MCF 10A (cell line): ENCODE measurements at regions not wholly inside any gene's neighbourhood (a gene's known extent, or its start where the extent isn't known, plus 50 kb on each side); places are given as distances from the start of the nearest gene placed in this dataset.

Source experiments
- BruUV-seq: library from RNA; stranded (reverse); fragments of 400-500 nt; replicated peaks from 2 replicates; lab custom pipeline; 2021; lab: Mats Ljungman, UMichigan
- CTCF ChIA-PET: fragments of 300-600 bp; sonication (Branson Sonifier 250); formaldehyde crosslinking; extraction: SDS; loops from one replicate; lab custom pipeline; 2021; ENCODE audit warnings: antibody characterized with exemption, inconsistent platforms; lab: Yijun Ruan, JAX
- POLR2A ChIA-PET: fragments of 300-600, 350-650 bp; sonication (Branson Sonifier 250); formaldehyde crosslinking; extraction: SDS; loops from one replicate; lab custom pipeline; 2020; ENCODE audit warnings: antibody characterized with exemption, inconsistent platforms; lab: Yijun Ruan, JAX
- DNase-seq: peaks from one replicate; pipeline ENCODE4 v3.0.0-alpha.2; 2018; ENCODE audit not compliant: unreplicated experiment
- H3K27ac Mint-ChIP-seq: one replicate; pipeline ENCODE4 v1.8.0; 2022; ENCODE audit warnings: mild to moderate bottlenecking, low read depth, mixed read lengths; ENCODE audit not compliant: unreplicated experiment
- H3K27me3 Mint-ChIP-seq: one replicate; pipeline ENCODE4 v1.8.0; 2022; ENCODE audit warnings: mixed read lengths; ENCODE audit not compliant: insufficient read depth, unreplicated experiment
- H3K36me3 Mint-ChIP-seq: one replicate; pipeline ENCODE4 v1.8.0; 2022; ENCODE audit warnings: mild to moderate bottlenecking, moderate library complexity, mixed read lengths; ENCODE audit not compliant: insufficient read depth, unreplicated experiment
- H3K4me1 Mint-ChIP-seq: one replicate; pipeline ENCODE4 v1.8.0; 2022; ENCODE audit warnings: mixed read lengths; ENCODE audit not compliant: insufficient read depth, unreplicated experiment
- H3K4me3 Mint-ChIP-seq: one replicate; pipeline ENCODE4 v1.8.0; 2022; ENCODE audit warnings: mild to moderate bottlenecking, moderate library complexity, mixed read lengths; ENCODE audit not compliant: unreplicated experiment
- H3K9me3 Mint-ChIP-seq: one replicate; pipeline ENCODE4 v1.8.0; 2022; ENCODE audit warnings: mixed read lengths; ENCODE audit not compliant: unreplicated experiment
- CTCF ChIP-seq: fragments of 200-600 bp; IDR thresholded peaks from one replicate; pipeline ENCODE4 v1.8.0; 2022; ENCODE audit warnings: antibody characterized with exemption, mild to moderate bottlenecking; ENCODE audit not compliant: unreplicated experiment
- intact Hi-C: fragments of 100-400 bp; cut with micrococcal nuclease; formaldehyde crosslinking; loops from 2 replicates; pipeline ENCODE4 v1.14.1; 2022

GRCh38 chr1:63714482-63714760, 59.4 kb upstream of the ROR1 start:
- CTCF ChIA-PET: interaction anchor here (0.6 to 1.0 kb wide), 3 partner anchors 59 to 525 kb away, joined by 3 to 5 read pairs (median 3); no protein-coding TSS in a partner anchor
- Mint-ChIP-seq H3K36me3 (no peaks in the 10 kb centered on the region), H3K27me3 (no peaks in the 10 kb centered on the region), H3K9me3 (no peaks in the 10 kb centered on the region), H3K4me1 (peaks cover 8% of the 10 kb centered on the region), H3K4me3 (no peak overlapping the region), H3K27ac (peak overlapping the region; percentile 28)
- no peak for TF ChIP-seq CTCF
- POLR2A ChIA-PET: interaction anchor here (0.7 kb wide), 1 partner anchor 449 kb away, joined by 3 read pairs; no protein-coding TSS in a partner anchor
- intact Hi-C loops: no loop called here
- no peak for DNase-seq
- no TSS peak for BruUV-seq

- no peak overlapping the region for H3K27ac Mint-ChIP-seq
- no peaks in the 10 kb centered on the region for H3K9me3 Mint-ChIP-seq
- ChIA-PET POLR2A (no interaction called here), CTCF (interaction anchor here (1.2 kb wide), 1 partner anchor 26 kb away, joined by 3 read pairs; no protein-coding TSS in a partner anchor)
- intact Hi-C loops: no loop called here
- H3K27me3 Mint-ChIP-seq: no peaks in the 10 kb centered on the region
- no peak for DNase-seq
- no peak for TF ChIP-seq CTCF
- H3K4me1 Mint-ChIP-seq: peaks cover 8% of the 10 kb centered on the region
- BruUV-seq: no TSS peak
- H3K36me3 Mint-ChIP-seq: no peaks in the 10 kb centered on the region
- H3K4me3 Mint-ChIP-seq: no peak overlapping the region
Observed at GRCh38 chr1:63717511-63718065, 56.2 kb upstream of the ROR1 start.

GRCh38 chr1:63718541-63718970, 55.3 kb upstream of the ROR1 start:
- Mint-ChIP-seq H3K36me3 (no peaks in the 10 kb centered on the region), H3K4me3 (no peak overlapping the region), H3K9me3 (no peaks in the 10 kb centered on the region), H3K4me1 (peaks cover 12% of the 10 kb centered on the region), H3K27me3 (no peaks in the 10 kb centered on the region), H3K27ac (no peak overlapping the region)
- no TSS peak for BruUV-seq
- DNase-seq: no peak
- ChIA-PET POLR2A (no interaction called here), CTCF (no interaction called here)
- intact Hi-C loops: no loop called here
- no peak for TF ChIP-seq CTCF

GRCh38 chr1:63721531-63722189, 52.2 kb upstream of the ROR1 start:
- no TSS peak for BruUV-seq
- H3K36me3 Mint-ChIP-seq: no peaks in the 10 kb centered on the region
- no peaks in the 10 kb centered on the region for H3K9me3 Mint-ChIP-seq
- intact Hi-C loops: no loop called here
- peaks cover 11% of the 10 kb centered on the region for H3K4me1 Mint-ChIP-seq
- H3K4me3 Mint-ChIP-seq: no peak overlapping the region
- no peak overlapping the region for H3K27ac Mint-ChIP-seq
- CTCF ChIA-PET: interaction anchor here (0.9 to 1.3 kb wide), 3 partner anchors 31 to 47 kb away, joined by 3 to 7 read pairs (median 4); no protein-coding TSS in a partner anchor
- DNase-seq: no peak
- no peak for TF ChIP-seq CTCF
- H3K27me3 Mint-ChIP-seq: no peaks in the 10 kb centered on the region
- POLR2A ChIA-PET: interaction anchor here (1.2 kb wide), 1 partner anchor 11 kb away, joined by 3 read pairs; no protein-coding TSS in a partner anchor
